Cerebellar nuclear complex (tissue), 1 donor: ENCODE measurements at regions not wholly inside any gene's neighbourhood (a gene's known extent, or its start where the extent isn't known, plus 50 kb on each side); places are given as distances from the start of the nearest gene placed in this dataset.

Source experiments
- DNase-seq, 2 experiments: peaks; one replicate each; lab custom pipeline; 2025; lab: John Stamatoyannopoulos, UW

- DNase-seq = no peak
Measured at GRCh38 chr6:167442796-167443680, 118.2 kb downstream of the TTLL2 start.

GRCh38 chr6:167444602-167445346, 119.9 kb downstream of the TTLL2 start:
- DNase-seq = no peak

- DNase-seq = no peak
Measured at GRCh38 chr6:167445568-167445967, 120.7 kb downstream of the TTLL2 start.

GRCh38 chr6:167446046-167446445, 121.2 kb downstream of the TTLL2 start:
- DNase-seq = no peak

- no peak for DNase-seq
Measured at GRCh38 chr6:167446971-167447370, 122.1 kb downstream of the TTLL2 start.

GRCh38 chr6:167448378-167448777, 123.5 kb downstream of the TTLL2 start:
- DNase-seq = no peak

GRCh38 chr6:167449094-167449861, 124.4 kb downstream of the TTLL2 start:
- no peak for DNase-seq

- DNase-seq = no peak
Measured at GRCh38 chr6:167450626-167451025, 125.7 kb downstream of the TTLL2 start.

GRCh38 chr6:167452338-167453081, 127.6 kb downstream of the TTLL2 start:
- no peak for DNase-seq

GRCh38 chr6:167453082-167453446, 128.2 kb downstream of the TTLL2 start:
- no peak for DNase-seq

GRCh38 chr6:167454003-167454402, 129.1 kb downstream of the TTLL2 start:
- no peak for DNase-seq

- DNase-seq = no peak
Measured at GRCh38 chr6:167455371-167455770, 130.5 kb downstream of the TTLL2 start.

- DNase-seq = no peak
Measured at GRCh38 chr6:167462514-167463312, 137.8 kb downstream of the TTLL2 start.

- DNase-seq = no peak
Measured at GRCh38 chr6:167464177-167464576, 139.3 kb downstream of the TTLL2 start.

GRCh38 chr6:167465482-167465881, 140.6 kb downstream of the TTLL2 start:
- no peak for DNase-seq

- no peak for DNase-seq
Measured at GRCh38 chr6:167467282-167467681, 142.4 kb downstream of the TTLL2 start.

GRCh38 chr6:167467793-167468431, 143.0 kb downstream of the TTLL2 start:
- DNase-seq = no peak

GRCh38 chr6:167469101-167469500, 144.2 kb downstream of the TTLL2 start:
- DNase-seq = no peak

- DNase-seq = peak; percentile 6 to 7
Measured at GRCh38 chr6:167469672-167470071, 144.8 kb downstream of the TTLL2 start.

- peak in 1 of 2 experiments; percentile 41 for DNase-seq
Measured at GRCh38 chr6:167470101-167470835, 145.4 kb downstream of the TTLL2 start.
